ENCODE measurements at regions not wholly inside any gene's neighbourhood (a gene's known extent, or its start where the extent isn't known, plus 50 kb on each side); places are given as distances from the start of the nearest gene placed in this dataset.

DNA sequence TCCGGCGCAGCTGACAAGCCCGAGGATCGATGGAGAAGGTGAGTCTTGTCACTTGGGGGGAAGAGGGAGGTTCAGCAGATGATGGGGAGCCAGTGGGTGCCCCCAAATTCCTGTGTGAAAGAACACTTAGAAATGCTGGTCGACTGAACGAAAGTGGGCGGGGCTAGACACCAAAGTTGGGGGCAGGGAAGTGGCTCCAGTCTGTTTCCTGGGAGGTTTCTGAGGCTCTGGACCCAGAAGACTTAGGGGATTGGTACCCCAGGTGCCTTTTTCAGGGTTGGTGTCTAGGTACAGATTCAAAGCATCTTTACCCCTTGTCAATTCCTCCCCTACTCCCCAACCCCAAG lies 278.6 kb downstream of the ZSWIM6 start:
- Mint-ChIP-seq H3K36me3 (ENCODE audit: low read depth) (no peaks in the 10 kb centered on the region), H3K9me3 (no peaks in the 10 kb centered on the region), H3K4me1 (ENCODE audit: low read depth) (no peaks in the 10 kb centered on the region), H3K4me3 (no peak overlapping the region), H3K27ac (no peak overlapping the region), H3K27me3 (peaks cover 8% of the 10 kb centered on the region)
- intact Hi-C loops (cut with micrococcal nuclease): no loop called here
- TF ChIP-seq CTCF (IDR thresholded peaks at IDR 0.05): no peak
- CTCF ChIA-PET: no interaction called here
- POLR2A ChIA-PET: no interaction called here
- DNase-seq (no peak), ATAC-seq (no peak)

DNA sequence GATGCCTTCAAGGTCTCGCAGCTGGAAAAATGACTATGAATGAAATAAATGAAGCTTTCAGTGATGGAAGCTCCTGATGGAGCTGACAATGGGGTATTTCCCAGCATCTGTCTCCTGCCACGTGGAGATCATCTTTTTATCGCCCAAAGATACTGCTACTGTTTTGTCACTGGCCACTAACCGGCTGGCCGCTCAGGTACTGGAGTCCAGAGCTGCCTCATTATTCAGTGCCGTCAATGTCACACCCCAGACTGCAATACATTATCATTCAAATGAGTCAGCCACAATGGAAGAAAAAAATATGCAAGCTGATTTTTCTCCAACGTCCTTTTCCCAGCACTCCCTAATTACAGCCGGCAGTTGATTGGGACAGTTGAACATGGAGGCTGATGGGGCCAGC lies 280.4 kb downstream of the ZSWIM6 start:
- ATAC-seq: no peak
- ChIA-PET POLR2A (interaction anchor here (1.1 kb wide), 1 partner anchor 10 kb away, joined by 4 read pairs; no protein-coding TSS in a partner anchor), CTCF (interaction anchor here (1.8 to 2.1 kb wide), 2 partner anchors 13 to 46 kb away, joined by 4 to 8 read pairs; no protein-coding TSS in a partner anchor)
- Mint-ChIP-seq H3K27ac (no peak overlapping the region), H3K9me3 (no peaks in the 10 kb centered on the region), H3K4me3 (no peak overlapping the region), H3K4me1 (ENCODE audit: low read depth) (no peaks in the 10 kb centered on the region), H3K36me3 (ENCODE audit: low read depth) (no peaks in the 10 kb centered on the region), H3K27me3 (peaks cover 8% of the 10 kb centered on the region)
- intact Hi-C loops (cut with micrococcal nuclease): no loop called here
- no peak for DNase-seq
- TF ChIP-seq CTCF (IDR thresholded peaks at IDR 0.05): no peak

DNA sequence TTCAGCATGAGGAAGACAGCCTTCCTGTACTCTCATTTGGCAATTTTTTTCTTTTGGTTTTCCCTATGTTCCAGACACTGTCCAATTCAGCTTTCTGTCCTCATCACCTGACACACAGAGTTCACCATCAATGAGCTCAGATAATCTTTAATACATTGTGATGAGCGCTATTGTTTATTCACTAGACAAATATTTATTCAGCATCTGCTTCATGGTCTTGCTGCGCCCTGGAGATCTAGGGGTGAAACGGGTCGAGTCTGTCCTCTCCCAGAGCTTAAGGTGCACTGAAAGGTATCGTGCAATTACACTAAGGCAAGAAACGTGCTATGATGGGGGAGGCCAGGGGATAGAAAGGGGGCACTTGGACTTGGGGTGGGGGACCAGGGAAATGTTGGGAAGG lies 281.6 kb downstream of the ZSWIM6 start:
- intact Hi-C loops (cut with micrococcal nuclease): no loop called here
- ChIA-PET POLR2A (interaction anchor here (0.7 kb wide), 1 partner anchor 532 kb away, joined by 3 read pairs; no protein-coding TSS in a partner anchor), CTCF (interaction anchor here (0.9 to 2.1 kb wide), 4 partner anchors 10 to 558 kb away, joined by 3 to 8 read pairs (median 6); no protein-coding TSS in a partner anchor)
- Mint-ChIP-seq H3K9me3 (no peaks in the 10 kb centered on the region), H3K27me3 (peaks cover 8% of the 10 kb centered on the region), H3K4me3 (no peak overlapping the region), H3K27ac (no peak overlapping the region), H3K36me3 (ENCODE audit: low read depth) (no peaks in the 10 kb centered on the region), H3K4me1 (ENCODE audit: low read depth) (no peaks in the 10 kb centered on the region)
- DNase-seq (no peak), ATAC-seq (no peak)
- TF ChIP-seq CTCF (IDR thresholded peaks at IDR 0.05): no peak

DNA sequence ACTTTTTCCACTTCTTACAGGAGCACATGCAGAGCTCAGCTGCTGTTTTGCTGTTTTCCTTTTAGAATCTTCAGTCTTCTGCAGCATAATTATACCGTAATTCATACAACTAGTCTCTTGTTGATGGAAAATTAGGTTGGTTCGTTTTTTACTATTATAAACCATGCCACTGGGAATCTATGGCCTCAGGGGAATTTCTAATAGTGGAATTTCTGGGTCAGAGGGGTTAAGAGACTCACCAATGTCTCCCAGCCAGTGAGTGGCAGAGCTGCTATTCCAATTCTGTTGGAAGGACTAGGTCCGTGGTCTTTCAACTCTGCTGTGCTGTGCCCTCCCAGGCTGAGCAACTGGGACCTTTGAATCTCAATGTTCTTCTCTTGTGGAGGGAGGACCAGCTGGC lies 282.5 kb downstream of the ZSWIM6 start:
- H3K36me3 Mint-ChIP-seq (ENCODE audit: low read depth): no peaks in the 10 kb centered on the region
- H3K9me3 Mint-ChIP-seq: no peaks in the 10 kb centered on the region
- H3K4me3 Mint-ChIP-seq: no peak overlapping the region
- ATAC-seq: no peak
- DNase-seq: no peak
- H3K4me1 Mint-ChIP-seq (ENCODE audit: low read depth): no peaks in the 10 kb centered on the region
- H3K27me3 Mint-ChIP-seq: peaks cover 8% of the 10 kb centered on the region
- TF ChIP-seq CTCF (IDR thresholded peaks at IDR 0.05): no peak
- ChIA-PET POLR2A (interaction anchor here (0.8 kb wide), 1 partner anchor 226 kb away, joined by 3 read pairs; no protein-coding TSS in a partner anchor), CTCF (interaction anchor here (0.7 to 2.0 kb wide), 4 partner anchors 9 to 558 kb away, joined by 3 to 7 read pairs (median 4); no protein-coding TSS in a partner anchor)
- intact Hi-C loops (cut with micrococcal nuclease): no loop called here
- no peak overlapping the region for H3K27ac Mint-ChIP-seq

DNA sequence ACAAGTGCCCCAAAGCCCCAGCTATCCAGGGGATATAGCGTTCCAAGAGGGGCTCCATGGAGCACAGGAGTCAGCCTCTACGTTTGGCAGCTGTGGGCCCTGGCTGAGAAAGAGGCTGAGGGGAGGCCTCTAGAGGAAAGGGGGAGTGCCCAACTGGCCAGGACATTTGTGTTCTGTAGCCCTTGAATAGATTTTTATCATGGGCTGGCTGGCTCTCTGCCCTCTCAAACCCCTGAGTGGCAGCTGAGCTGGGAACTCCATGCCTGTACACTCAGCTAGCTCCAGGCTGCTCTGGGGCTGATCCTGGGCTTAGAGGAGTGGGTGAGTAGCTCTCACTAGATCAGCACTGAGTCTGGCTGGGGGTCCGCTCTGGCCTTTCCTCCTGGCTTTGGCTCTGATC lies 285.0 kb downstream of the ZSWIM6 start:
- CTCF ChIA-PET: no interaction called here
- Mint-ChIP-seq H3K4me1 (ENCODE audit: low read depth) (no peaks in the 10 kb centered on the region), H3K36me3 (ENCODE audit: low read depth) (no peaks in the 10 kb centered on the region), H3K27me3 (peaks cover 4% of the 10 kb centered on the region), H3K4me3 (no peak overlapping the region), H3K27ac (no peak overlapping the region), H3K9me3 (no peaks in the 10 kb centered on the region)
- POLR2A ChIA-PET: no interaction called here
- intact Hi-C loops (cut with micrococcal nuclease): no loop called here
- no peak for ATAC-seq
- DNase-seq: no peak
- TF ChIP-seq CTCF (IDR thresholded peaks at IDR 0.05): no peak

All from activated CD8-positive, alpha-beta T cell treated with anti-CD3 and anti-CD28 coated beads for 36 hours (primary cell).